Effector CD4-positive, alpha-beta T cell (primary cell): ENCODE measurements at regions not wholly inside any gene's neighbourhood (a gene's known extent, or its start where the extent isn't known, plus 50 kb on each side); places are given as distances from the start of the nearest gene placed in this dataset.
"Not testable (repeated sequence)": the region's sequence is repeated elsewhere in the genome, so short reads cannot be mapped to it uniquely, and the experiment has no call there.

Experiments used
- DNase-seq: peaks from one replicate; pipeline ENCODE4 v3.0.0-alpha.2; 2020

DNA sequence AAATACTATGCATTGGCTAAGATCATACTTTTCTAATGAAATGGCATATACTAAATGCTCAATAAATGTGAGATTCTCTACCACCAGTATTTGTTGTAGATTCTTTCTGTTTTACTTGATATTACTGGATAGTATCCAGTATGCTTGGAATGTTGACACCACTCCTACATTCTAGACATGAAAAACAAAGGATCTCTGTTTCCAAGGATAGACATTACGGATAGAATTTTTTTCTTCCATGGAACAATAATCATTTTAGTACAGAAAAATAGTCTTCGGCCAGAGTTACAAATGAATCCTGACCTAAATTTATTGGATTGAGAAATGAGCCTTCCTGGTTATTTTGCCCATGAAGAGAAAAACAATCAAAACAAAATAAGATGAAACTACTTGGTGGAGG is 258.2 kb upstream of the NT5E start:
- no peak for DNase-seq

DNA sequence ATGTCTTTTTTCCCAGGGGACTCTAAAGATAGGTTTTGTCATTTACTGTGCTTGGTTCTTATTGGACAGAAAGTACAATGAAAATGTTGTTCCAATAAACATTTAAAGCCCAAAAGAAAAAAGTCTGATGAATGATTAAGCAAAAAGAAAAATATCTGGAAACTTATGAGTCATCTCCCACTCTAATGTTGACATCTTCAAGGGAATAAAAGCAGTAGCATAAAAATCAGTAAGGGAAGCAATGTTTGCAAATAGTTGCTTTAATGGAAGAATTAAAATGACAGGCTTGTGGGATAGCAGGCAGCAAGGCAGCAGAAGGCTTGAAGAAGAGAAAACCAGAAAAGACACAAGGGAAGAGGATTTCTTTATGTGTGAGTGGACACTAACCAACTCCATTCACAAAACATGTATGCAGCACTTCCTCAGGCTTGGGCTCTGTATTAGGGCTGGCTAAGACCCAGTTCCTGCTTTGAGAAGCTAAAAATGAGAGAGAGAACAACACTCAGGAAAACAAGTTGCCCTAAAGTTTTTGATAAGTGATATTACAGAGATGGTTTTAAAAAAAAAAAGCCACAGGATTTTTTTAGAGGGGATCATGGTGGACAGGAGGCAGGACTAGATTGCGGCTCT is 263.2 kb upstream of the NT5E start:
- no peak for DNase-seq

DNA sequence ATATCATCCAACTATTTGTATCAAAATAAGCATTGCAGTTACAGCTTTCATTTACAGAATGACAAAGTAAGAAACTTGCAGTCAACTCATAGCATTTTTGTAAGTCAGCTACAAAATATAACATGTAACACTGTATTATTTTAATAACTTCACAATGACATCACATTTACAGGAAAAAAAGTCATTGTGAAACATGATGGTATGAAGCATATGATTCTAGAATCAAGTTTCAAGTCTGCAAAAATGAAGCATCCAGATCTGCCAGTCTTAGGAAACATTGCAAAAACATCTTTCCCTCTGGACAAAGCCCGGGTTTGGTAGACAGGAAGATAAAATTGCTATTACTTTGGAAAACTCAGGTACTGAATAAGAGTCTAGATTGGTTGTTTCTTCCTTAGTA is 263.9 kb upstream of the NT5E start:
- DNase-seq: no peak

DNA sequence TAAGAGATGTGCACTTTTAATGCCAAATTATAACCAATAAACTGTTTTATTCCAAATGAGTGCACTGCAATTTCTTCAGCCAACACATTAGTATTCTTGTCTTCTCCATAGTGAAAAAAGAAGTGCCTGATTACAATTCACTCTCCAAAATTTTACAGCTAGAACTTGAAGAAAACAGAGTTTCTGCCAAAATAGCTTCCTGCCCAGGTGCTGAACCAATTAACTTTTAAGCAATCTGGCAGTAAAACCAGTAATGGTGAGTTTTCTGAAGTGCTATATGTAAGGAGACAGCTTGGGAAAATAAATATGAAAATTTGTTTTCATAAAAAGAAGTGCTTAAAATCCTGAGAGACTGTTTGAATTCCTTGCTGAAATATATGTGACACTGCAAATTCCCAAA is 266.0 kb upstream of the NT5E start:
- no peak for DNase-seq

DNA sequence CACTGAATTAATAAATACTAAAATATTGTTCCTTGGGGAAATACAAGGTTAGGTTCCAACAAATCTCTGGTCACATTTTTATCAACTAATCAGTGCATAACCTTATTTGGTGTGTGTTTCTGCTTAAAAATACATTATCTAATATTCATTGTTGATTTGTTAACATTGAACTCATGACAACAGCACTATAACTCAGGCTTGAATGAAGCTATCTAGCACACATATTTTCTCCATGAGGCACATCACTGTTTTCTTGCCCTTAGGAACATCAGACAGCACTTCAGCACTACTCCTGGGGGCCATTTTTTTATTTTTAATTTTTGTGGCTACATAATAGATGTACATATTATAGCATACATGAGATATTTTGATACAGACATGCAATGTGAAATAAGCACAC is 277.2 kb upstream of the NT5E start:
- no peak for DNase-seq

DNA sequence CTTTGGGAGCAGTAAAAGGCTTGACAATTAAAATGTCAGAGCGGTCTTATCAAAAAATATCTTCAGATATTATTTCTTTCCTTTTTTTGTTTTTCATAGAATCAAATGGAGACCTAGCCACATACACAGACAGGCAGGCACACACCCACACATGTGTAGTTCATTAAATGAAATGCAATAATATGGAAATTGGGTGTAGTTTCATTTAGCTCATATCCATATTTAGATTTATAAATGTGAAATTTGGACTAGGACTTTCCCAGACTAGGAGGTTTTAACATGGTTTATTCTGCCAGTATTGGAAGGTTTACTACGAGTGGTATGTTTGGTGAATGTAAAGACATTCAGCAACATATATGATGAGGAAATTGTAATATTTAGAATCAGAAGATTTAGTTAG is 277.7 kb upstream of the NT5E start:
- DNase-seq: no peak

DNA sequence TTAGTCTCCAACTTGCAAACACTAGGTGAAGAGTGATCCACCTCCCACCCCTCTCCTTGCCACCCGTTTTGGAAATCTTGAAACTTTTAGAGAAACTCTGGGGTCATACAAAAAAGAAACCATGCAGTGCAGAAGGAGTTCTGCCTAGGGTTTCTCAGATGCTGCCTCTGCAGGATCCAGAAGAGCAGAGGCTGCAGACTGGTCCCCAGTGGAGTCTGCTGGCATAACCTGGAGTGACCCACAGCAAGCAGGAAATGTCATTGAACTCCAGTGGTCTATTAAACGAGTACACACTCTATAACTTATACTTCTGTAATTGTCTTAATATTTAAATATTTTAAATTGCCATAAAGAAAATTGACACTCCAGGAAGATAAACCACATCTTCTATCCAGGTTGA is 280.7 kb upstream of the NT5E start:
- DNase-seq: no peak

DNA sequence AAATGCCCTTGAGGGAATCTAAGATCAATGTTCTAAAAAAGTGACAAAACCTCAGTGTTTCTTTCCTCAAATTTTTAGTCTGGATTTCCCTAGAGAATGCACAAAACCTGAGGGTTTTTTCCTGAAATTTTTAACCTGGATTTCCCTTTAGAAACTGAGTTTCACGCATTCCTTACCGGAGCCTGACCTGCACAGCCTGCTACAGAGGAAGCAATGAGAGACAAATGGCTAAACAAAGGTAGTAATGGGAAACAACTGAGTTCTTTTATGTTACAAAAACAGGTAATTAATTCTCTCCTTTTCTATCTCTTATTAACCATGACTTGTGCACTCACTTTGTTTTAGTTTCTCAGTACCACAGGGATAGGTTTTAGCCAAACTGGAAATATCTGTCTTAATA is 281.7 kb upstream of the NT5E start:
- no peak for DNase-seq

DNA sequence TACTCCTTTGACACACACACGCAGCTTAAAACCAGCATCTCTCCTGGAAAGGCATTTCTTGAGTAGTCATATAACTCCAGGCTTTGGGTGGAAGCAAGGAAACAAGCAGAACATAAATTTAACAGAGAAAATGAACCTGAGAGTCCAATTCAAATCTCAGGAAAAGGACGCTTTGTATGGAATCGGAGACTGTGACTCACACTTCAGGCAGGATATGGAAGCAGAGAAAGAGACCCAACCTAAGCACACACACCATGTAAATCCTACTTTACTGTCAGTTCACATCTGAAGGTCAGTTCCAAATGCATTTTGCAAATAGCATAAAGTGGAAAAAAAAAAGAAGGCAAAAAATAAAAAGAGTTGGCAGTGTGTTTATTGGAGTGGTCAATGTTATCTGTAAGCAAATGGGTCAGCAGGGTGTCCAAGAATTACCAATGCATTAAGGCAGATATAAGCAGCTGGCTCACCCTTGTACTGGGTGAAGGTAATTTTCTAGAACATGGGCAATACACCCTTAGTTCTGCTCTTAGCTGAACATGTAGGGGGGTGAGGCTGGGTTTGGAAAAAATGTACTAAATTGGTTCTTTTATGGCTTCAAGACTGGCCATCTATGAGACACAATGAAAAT is 283.7 kb upstream of the NT5E start:
- no peak for DNase-seq

DNA sequence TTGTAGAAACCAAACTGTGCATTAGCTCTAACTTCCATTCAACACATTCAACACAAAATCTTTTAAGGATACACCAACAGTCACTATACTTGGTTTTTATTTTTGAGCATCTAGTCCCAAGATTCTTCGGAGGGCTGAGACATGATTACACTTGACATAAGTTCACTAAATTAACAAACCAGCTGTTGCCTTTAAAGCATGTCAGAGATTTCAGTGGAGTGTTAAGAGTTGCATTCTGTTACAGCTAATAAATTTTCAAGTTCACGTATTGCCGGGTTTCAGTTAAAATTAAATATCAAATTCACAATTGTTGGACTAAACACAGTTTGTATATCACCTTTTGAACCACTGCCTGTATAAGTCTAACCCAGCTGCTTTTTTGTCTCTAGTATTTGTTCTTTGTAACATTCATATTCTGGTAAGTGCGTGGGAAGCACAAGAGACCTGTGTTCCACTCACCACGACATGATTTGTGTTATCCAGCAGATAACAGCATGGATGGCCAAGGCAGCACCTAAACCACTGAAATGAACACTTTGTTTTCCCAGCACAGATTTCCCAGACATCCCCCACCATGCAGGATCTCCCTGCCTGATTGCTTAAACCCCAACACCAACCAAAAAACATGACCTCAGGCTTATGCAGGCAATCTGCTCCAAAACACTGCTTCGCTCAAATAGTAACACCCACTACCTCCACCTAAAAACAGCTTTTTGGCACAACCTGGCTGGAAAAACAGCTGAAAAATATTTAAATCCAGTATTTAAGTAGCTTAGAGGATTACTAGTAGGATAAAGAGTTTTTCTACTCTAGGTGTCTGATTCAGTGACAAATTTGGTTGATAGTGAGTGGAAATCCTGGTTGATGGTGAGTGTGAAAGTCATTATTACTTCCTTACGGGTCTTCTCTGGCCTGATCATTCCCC is 286.5 kb upstream of the NT5E start:
- no peak for DNase-seq

DNA sequence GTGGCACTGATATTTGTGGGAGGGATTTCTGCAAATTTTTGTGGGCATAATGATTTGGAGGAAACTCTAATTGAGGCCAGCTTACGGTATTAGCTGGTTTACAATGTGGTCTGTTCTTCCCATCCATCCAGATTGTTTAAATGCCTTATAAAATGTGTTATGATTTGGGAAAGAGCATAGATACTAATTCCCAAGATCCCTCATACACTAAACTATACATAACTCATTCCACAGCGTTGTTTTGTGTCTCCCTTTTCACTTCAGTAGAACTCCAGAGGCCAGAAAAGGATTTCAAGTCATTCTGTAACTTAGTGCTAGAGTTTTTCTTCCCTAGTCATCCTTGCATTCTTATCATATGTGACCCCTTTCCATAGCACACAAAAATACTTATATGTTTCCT is 292.6 kb upstream of the NT5E start:
- DNase-seq: no peak

DNA sequence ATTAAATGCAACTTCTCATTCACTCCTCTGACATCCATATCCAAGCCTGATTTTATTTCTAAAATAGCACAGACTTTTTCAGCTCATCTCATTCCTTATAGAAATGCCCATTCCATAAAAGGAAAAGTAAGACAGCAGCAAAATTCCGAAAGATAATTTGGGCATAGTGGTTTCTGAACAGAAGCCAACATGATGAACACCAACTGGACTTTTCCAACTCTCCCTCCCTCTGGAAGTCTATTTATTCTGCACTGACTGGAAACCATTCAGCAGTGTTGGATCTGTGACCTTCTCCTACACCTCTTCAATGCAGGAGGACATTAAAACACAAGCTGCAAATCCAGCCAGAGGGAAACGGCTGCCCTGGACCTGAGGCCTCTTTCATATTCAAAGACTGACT is 306.2 kb upstream of the NT5E start:
- DNase-seq: no peak

DNA sequence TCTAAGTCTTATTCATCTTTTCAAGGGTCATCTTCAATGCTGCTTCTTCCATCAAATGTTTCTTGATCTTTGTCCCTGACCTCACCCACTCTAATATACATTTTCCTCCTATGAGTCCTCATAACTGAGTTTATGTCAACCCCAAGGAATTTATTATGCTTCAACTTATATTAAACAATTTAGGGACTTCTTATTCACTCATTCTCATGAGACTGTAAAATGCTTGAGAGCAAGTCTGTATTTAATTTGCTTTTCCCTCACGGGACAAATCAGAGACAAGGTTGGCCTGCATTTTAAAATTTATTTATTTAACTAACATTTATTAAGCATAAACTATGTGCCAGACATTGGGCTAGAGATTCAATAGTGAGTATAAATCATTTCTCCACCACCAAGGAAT is 312.0 kb upstream of the NT5E start:
- no peak for DNase-seq

DNA sequence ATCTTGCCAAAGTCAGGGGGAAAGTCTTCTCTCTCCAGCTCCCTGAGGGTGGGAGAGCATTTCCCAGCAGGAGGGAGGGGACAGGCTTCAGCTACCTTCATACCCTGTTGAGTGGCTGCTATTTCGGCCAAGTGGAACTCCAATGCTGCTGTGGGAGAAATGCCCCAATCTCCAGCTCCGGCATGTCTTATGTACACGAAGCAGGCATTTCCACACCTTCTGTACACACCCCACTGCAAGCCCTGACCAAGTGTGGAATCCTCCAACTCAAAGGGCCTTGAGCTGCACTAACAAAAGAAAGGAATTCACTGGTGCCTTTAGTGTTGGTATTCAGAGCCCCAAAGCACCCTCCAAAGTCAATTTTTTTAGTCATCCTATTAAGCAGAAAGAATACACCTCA is 313.6 kb upstream of the NT5E start:
- DNase-seq: no peak

DNA sequence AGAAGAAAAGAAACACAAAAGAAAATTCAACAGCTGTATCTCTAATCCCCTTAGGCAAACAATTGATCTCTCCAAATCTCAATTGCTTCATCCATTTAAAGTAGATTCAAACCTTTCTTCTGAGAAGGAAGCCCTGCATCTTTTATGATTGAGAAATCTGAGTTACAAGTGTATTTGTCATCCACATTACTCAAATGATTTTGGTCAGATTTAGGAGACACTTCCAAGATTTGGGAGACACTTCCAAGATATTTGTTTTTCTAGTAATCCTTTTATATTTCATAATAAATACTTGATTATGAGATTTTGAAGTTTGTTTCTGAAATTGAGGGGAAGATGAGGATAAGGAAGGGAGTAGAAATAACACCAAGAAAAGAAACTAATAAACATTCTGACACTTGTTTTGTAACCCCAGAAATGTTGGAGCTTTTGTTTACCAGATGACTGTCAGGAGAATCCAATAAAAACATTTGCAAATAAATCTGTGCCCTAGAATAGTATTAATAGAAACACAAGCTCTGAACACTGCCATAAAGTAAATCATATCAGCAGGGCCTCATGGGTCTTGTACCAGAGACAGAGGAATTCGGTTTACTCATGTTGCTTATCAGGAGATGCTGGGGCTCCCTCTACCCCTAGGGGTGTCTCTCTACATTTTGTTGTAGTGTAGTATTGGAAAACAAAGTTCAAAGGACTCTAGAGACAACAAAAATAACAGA is 314.3 kb upstream of the NT5E start:
- DNase-seq: no peak

DNA sequence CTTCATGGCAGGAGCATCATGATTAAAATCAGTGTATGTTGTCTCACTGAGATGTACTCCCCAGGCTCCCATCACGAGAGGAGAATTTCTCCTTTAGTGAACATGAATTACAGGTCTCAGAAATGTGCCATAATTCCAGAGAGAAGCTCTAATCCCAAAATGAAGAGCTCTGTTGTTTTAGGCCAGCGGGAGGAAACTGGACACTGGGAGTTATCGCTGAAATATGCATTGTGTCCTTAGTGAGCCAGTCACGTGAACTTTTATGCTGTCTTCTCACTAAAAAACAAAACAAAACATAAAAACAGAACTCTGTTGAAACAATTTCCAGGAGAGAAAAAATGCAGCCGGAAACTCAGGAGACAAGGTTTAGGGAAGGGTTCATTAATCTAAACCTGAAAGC is 315.7 kb upstream of the NT5E start:
- DNase-seq: no peak

DNA sequence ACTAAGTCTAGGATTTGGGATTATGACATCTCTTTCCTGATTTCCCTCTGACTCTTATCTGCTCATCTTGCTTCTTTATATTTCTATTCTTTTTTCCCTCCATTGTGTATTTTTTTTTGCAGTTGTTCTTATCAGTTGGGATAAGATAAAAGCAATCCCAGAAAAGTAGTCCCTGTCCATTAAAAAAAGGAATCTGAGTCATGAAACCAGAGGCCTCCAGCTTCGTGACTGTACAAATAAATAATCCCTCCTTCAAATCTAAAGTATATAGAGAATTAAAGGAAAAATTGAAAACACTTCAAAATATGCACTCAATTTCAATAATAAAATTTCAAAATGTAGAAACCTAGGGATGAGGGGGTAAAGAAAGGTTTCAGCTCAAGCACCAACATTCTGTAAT is 317.8 kb upstream of the NT5E start:
- no peak for DNase-seq

DNA sequence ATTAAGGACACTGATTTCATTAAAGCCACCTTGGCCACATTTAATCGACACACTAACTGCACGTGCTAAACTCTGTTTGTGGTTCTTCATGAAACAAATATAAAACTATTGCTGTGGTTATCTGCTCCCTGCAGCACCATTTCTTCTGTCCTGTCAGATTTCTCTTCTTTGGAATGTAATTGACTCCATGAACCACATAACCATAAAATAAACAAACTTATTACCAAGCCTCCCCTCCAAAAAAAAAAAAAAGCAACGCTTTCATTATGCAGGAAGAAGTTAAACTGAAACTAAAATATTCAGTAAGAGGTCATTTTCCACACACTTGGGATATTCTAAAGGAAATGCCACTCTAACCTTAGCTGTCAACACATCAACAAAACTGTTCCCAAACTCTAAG is 319.1 kb upstream of the NT5E start:
- no peak for DNase-seq

DNA sequence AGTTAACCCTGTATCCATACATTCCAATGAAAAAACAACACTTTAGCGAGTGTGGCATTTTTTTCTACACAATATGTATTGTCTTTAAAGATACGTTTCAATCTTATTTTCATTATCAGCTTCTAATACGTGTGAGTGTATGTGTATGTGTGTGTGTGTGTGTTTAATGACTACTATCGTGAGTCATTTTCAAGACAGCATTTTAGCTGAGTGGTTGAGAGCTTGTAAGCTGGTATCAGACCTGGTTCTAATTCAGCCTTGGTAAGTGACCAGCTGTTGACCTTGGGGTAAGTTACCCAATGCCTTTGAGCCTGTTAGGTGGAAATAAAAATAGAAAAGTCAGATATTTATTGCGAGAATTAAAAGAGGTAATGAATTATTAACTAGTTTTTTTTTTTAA is 320.0 kb upstream of the NT5E start:
- no peak for DNase-seq

DNA sequence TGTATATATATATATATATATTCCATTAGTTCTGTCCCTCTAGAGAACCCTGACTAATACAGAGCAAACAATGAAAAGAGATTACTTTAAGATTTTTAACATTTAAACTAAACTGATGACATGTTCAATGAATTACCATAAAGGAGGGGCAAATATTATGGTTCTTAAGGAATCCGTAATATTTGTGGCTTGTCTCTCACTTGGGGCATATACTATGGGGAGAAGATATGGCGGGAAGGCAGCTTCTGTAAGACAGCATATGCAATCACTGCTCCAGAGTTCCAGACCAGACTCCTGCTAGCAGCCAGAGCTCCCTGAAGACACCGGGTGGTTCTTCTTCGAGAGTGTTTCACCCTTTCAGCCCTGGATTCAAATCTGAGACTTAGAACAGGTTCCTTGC is 321.1 kb upstream of the NT5E start:
- DNase-seq: no peak

DNA sequence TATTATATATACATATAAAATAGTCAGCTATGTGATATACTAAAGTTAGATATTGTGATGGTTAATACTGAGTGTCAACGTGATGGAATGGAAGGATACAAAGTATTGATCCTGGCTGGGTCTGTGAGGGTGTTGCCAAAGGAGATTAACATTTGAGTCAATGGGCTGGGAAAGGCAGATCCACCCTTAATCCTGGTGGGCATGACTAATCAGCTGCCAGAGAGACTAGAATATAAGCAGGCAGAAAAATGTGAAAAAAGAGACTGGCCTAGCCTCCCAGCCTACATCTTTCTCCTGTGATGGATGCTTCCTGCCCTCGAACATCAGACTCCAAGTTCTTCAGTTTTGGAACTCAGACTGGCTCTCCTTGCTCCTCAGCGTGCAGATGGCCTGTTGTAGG is 321.6 kb upstream of the NT5E start:
- DNase-seq: not testable (repeated sequence)

DNA sequence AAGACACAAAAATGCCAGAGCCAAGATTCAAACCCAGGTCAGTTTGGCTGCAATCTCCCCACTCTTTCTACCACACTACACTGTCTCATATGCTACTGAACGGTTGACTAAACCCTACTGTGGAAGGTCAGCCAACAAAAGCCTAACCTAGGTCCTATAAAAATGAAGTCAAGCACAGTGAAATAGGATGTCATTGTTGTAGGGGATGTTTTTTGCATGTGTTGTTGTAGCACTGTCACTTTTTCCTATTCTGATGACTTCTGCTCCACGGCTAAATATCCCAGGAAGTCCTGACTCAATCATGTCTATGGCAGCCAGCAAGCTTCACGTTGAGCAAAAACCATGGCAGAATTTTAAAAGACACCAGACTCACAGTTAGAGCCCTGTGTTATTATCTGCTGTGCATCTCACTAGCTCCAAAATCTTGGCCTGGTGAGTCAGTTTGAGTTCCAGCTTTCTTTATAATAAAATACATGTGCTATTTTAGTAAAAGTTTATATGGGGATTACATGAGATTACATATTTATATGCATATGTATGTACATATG is 322.1 kb upstream of the NT5E start:
- DNase-seq: no peak

DNA sequence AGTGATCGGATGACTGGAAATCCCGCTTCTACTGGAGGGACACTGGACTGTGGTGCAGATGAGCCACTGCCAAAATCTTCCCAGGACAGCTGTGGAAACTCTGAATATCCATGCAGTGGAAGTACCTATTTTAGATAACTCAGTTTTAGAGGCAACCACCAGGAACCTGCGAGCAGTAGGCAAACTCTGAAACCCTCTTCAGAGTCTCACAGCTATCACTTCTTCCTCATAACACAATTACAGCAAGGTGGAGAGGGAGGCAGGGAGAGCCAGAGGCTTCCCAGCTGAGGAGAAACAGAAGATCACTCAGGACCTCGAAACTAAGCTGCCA is 322.8 kb upstream of the NT5E start:
- DNase-seq: no peak
